Endodermal cell (in vitro differentiated cells): ENCODE measurements at regions not wholly inside any gene's neighbourhood (a gene's known extent, or its start where the extent isn't known, plus 50 kb on each side); places are given as distances from the start of the nearest gene placed in this dataset.

Experiments used
- DNase-seq: peaks from one replicate; pipeline ENCODE4 v3.0.0-alpha.2; 2017
- H3K27ac ChIP-seq: 2 replicates; pipeline ENCODE4 v1.5.1; 2013; ENCODE audit warnings: mild to moderate bottlenecking, low read depth, low read length, moderate library complexity
- H3K27me3 ChIP-seq: 2 replicates; pipeline ENCODE4 v1.6.1; 2013; ENCODE audit warnings: mild to moderate bottlenecking, low read length, moderate library complexity; ENCODE audit not compliant: insufficient read depth, control insufficient read depth, poor library complexity, severe bottlenecking
- H3K36me3 ChIP-seq: 2 replicates; pipeline ENCODE4 v1.7.0; 2013; ENCODE audit warnings: mild to moderate bottlenecking, low read length, moderate library complexity; ENCODE audit not compliant: control insufficient read depth, insufficient read depth
- H3K4me1 ChIP-seq: one replicate; pipeline ENCODE4 v1.7.0; 2013; ENCODE audit warnings: low read length; ENCODE audit not compliant: control insufficient read depth, insufficient read depth
- H3K4me3 ChIP-seq: 2 replicates; pipeline ENCODE4 v1.5.1; 2013; ENCODE audit warnings: mild to moderate bottlenecking, low read length, moderate library complexity
- H3K9ac ChIP-seq: 2 replicates; pipeline ENCODE4 v1.6.1; 2013; ENCODE audit warnings: mild to moderate bottlenecking, low read length, moderate library complexity; ENCODE audit not compliant: poor library complexity, severe bottlenecking; ENCODE audit errors: extremely low read depth
- H3K9me3 ChIP-seq: 2 replicates; pipeline ENCODE4 v1.6.1; 2013; ENCODE audit warnings: mild to moderate bottlenecking, low read length, moderate library complexity; ENCODE audit not compliant: control insufficient read depth
- H3K27ac Mint-ChIP-seq: 2 replicates; pipeline ENCODE4 v1.8.0; 2020; ENCODE audit warnings: mixed read lengths
- H3K27me3 Mint-ChIP-seq: 2 replicates; pipeline ENCODE4 v1.8.0; 2021; ENCODE audit warnings: mild to moderate bottlenecking, mixed read lengths; ENCODE audit not compliant: insufficient read depth
- H3K36me3 Mint-ChIP-seq: 2 replicates; pipeline ENCODE4 v1.8.0; 2020; ENCODE audit warnings: low read depth, mixed read lengths
- H3K4me1 Mint-ChIP-seq: 2 replicates; pipeline ENCODE4 v1.8.0; 2020; ENCODE audit warnings: mixed read lengths
- H3K4me3 Mint-ChIP-seq: 2 replicates; pipeline ENCODE4 v1.8.0; 2020; ENCODE audit warnings: mild to moderate bottlenecking, moderate library complexity, mixed read lengths
- H3K9me3 Mint-ChIP-seq: 2 replicates; pipeline ENCODE4 v1.8.0; 2020; ENCODE audit warnings: mild to moderate bottlenecking, mixed read lengths
- CTCF ChIP-seq: fragments of 200-600 bp; sonication (generic); conservative IDR thresholded peaks from 2 replicates; pipeline ENCODE4 v1.5.0; 2021; ENCODE audit warnings: antibody characterized with exemption, mild to moderate bottlenecking
- WGBS, 2 experiments: methylation state at CpG; one replicate each; pipeline versions ENCODE4 v1.1.5 to v1.1.7; 2013; ENCODE audit warnings: missing lambda C conversion rate in 2 of 2, mixed read lengths in 1 of 2; ENCODE audit not compliant: insufficient coverage in 1 of 2, insufficient read length in 1 of 2; 5-methylcytosine and 5-hydroxymethylcytosine counted together

GRCh38 chr3:177358091-177358976, 161.1 kb upstream of the TBL1XR1 start:
- Histone ChIP-seq H3K36me3 (no peaks in the 10 kb centered on the region), H3K27me3 (no peaks in the 10 kb centered on the region), H3K4me1 (peaks cover 35% of the 10 kb centered on the region), H3K27ac (peak overlapping the region; percentile 95), H3K9ac (peak overlapping the region; percentile 80), H3K4me3 (peak overlapping the region; percentile 53), H3K9me3 (no peaks in the 10 kb centered on the region)
- WGBS, 2 experiments: 16 to 24% methylated on average over 8 to 14 of the region's 15 CpGs
- Mint-ChIP-seq H3K9me3 (no peaks in the 10 kb centered on the region), H3K4me1 (peaks cover 60% of the 10 kb centered on the region), H3K36me3 (no peaks in the 10 kb centered on the region), H3K27ac (peak overlapping the region; percentile 97), H3K27me3 (no peaks in the 10 kb centered on the region), H3K4me3 (peak overlapping the region; percentile 48)
- TF ChIP-seq CTCF: no peak
- DNase-seq: peak; percentile 93

- Mint-ChIP-seq H3K27ac (peak overlapping the region; percentile 97), H3K4me3 (peak overlapping the region; percentile 48), H3K27me3 (no peaks in the 10 kb centered on the region), H3K36me3 (no peaks in the 10 kb centered on the region), H3K9me3 (no peaks in the 10 kb centered on the region), H3K4me1 (peaks cover 60% of the 10 kb centered on the region)
- Histone ChIP-seq H3K9me3 (no peaks in the 10 kb centered on the region), H3K4me3 (peak overlapping the region; percentile 53), H3K9ac (peak overlapping the region; percentile 80), H3K27me3 (no peaks in the 10 kb centered on the region), H3K27ac (peak overlapping the region; percentile 95), H3K4me1 (peaks cover 35% of the 10 kb centered on the region), H3K36me3 (no peaks in the 10 kb centered on the region)
- WGBS, 2 experiments: 2% methylated on average over 18 to 31 of the region's 31 CpGs
- no peak for TF ChIP-seq CTCF
- peak; percentile 94 for DNase-seq
Observed at GRCh38 chr3:177358977-177359592, 161.8 kb upstream of the TBL1XR1 start.

GRCh38 chr3:177359593-177360357, 162.5 kb upstream of the TBL1XR1 start:
- Histone ChIP-seq H3K4me1 (peaks cover 35% of the 10 kb centered on the region), H3K27me3 (no peaks in the 10 kb centered on the region), H3K9me3 (no peaks in the 10 kb centered on the region), H3K9ac (peak overlapping the region; percentile 80), H3K4me3 (peak overlapping the region; percentile 69), H3K36me3 (no peaks in the 10 kb centered on the region), H3K27ac (peak overlapping the region; percentile 95)
- no peaks in the 10 kb centered on the region for H3K36me3 Mint-ChIP-seq
- 1 to 2% methylated on average over 25 to 40 of the region's 40 CpGs for WGBS, 2 experiments
- H3K27ac Mint-ChIP-seq: peak overlapping the region; percentile 97
- no peak for TF ChIP-seq CTCF
- no peaks in the 10 kb centered on the region for H3K27me3 Mint-ChIP-seq
- peaks cover 60% of the 10 kb centered on the region for H3K4me1 Mint-ChIP-seq
- H3K9me3 Mint-ChIP-seq: no peaks in the 10 kb centered on the region
- H3K4me3 Mint-ChIP-seq: peak overlapping the region; percentile 48
- peak; percentile 98 for DNase-seq
